Motor neuron (in vitro differentiated cells): ENCODE measurements at regions not wholly inside any gene's neighbourhood (a gene's known extent, or its start where the extent isn't known, plus 50 kb on each side); places are given as distances from the start of the nearest gene placed in this dataset.

Experiments used
- ATAC-seq, 8 experiments: fragments of 200-7000 bp; cut with Tn5 transposase; replicated peaks in 6 of 8; 2 replicates each; pipeline ENCODE4 v1.8.0; 2021; ENCODE audit warnings: mild to moderate bottlenecking in 8 of 8, moderate library complexity in 8 of 8
- H3K27ac ChIP-seq, 2 donors: fragments of 250-450 bp; sonication (Bioruptor Pico); 2 replicates each; pipeline ENCODE4 v1.9.0; 2021; ENCODE audit warnings: antibody characterized with exemption in 2 of 2, mild to moderate bottlenecking in 2 of 2, moderate library complexity in 1 of 2
- H3K4me1 ChIP-seq, 2 donors: fragments of 250-450 bp; sonication (Bioruptor Pico); replicated peaks in 1 of 2; 2 replicates each; pipeline ENCODE4 v1.6.1; 2021; ENCODE audit warnings: antibody characterized with exemption in 2 of 2, mild to moderate bottlenecking in 2 of 2, moderate library complexity in 1 of 2
- H3K4me3 ChIP-seq, 5 donors: fragments of 250-450 bp; sonication (Bioruptor Pico); 2 replicates each; pipeline ENCODE4 v1.9.0; 2021; ENCODE audit warnings: antibody characterized with exemption in 5 of 5, mild to moderate bottlenecking in 5 of 5, moderate library complexity in 4 of 5
- WGBS, 10 experiments: fragments of 450-650 bp; shearing (Covaris generic); methylation state at CpG; one replicate each; pipeline ENCODE4 v1.0.0; 2022; 5-methylcytosine and 5-hydroxymethylcytosine counted together
- in situ Hi-C, 9 experiments: fragments of 400-800 bp; cut with MboI; loops; one replicate each; pipeline ENCODE4 v1.15.0; 2021; ENCODE audit warnings: low sequenced_read_pairs in 9 of 9, low pct_unique_long_range_greater_than_20kb in 2 of 9; ENCODE audit not compliant: unreplicated experiment in 9 of 9

GRCh38 chr2:8054070-8054469 lies 627.8 kb upstream of the ID2 start:
- no peak for ATAC-seq
- Histone ChIP-seq H3K27ac (no peak overlapping the region), H3K4me1 (no peaks in the 10 kb centered on the region), H3K4me3 (no peak overlapping the region)
- in situ Hi-C loops = no loop called here
- 33 to 100% (median 73%) methylated on average over 1 to 6 of the region's 6 CpGs for WGBS, 10 experiments

DNA sequence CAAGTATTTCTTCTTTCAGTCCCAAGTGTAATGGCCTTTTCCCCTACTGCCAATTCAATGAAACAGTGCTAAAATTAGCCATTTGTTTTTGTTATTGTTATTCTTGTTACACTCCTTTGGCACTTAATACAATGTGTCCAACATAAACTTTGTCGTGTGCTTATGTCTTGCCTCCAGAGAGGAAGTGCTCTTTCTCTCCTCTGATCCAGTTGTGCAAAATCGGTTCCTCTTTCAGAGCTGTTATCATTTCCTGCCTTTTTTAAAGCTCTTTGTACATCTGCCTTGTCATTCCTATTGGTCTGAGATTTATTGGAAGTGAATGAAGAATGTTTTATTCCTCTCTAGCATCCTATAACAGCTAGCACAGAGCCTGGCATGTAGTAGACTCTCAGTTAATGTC lies 623.2 kb upstream of the ID2 start:
- Histone ChIP-seq H3K27ac (no peak overlapping the region), H3K4me3 (no peak overlapping the region), H3K4me1 (no peaks in the 10 kb centered on the region)
- ATAC-seq = no peak
- 0 to 100% (median 88%) methylated on average over 1 to 2 of the region's 2 CpGs; no CpG with 5 or more reads in 3 of the 10 experiments for WGBS, 10 experiments
- in situ Hi-C loops = no loop called here

GRCh38 chr2:8059255-8059654 lies 622.6 kb upstream of the ID2 start:
- Histone ChIP-seq H3K27ac (no peak overlapping the region), H3K4me1 (no peaks in the 10 kb centered on the region), H3K4me3 (no peak overlapping the region)
- WGBS, 10 experiments = 43 to 86% (median 79%) methylated on average over 1 to 3 of the region's 3 CpGs; no CpG with 5 or more reads in 4 of the 10 experiments
- in situ Hi-C loops = no loop called here
- ATAC-seq = no peak

DNA sequence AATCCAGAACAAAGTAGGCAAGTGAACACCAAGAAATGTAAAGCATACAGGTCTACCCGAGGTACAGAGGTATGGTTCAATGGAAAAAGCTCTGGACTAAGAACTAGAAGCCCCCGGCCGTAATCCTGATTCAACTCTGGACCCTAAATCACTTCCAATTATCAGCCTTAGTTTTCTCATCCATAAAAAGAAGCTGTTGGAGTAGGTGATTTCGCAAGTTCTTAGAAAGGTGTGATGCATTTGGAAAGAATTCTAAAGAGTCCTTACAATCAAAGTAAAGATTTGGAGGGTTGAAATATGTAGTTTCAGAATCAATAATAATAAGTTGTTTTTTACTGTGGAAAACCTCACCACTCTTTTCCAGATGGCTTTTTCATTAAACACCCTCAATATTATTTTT lies 622.1 kb upstream of the ID2 start:
- in situ Hi-C loops = no loop called here
- H3K4me1 ChIP-seq = no peaks in the 10 kb centered on the region
- H3K27ac ChIP-seq = no peak overlapping the region
- H3K4me3 ChIP-seq = no peak overlapping the region
- 39 to 100% (median 71%) methylated on average over 1 to 4 of the region's 4 CpGs; no CpG with 5 or more reads in 1 of the 10 experiments for WGBS, 10 experiments
- no peak for ATAC-seq

GRCh38 chr2:8061219-8061618 lies 620.6 kb upstream of the ID2 start:
- WGBS, 10 experiments = 76 to 100% (median 90%) methylated on average over 1 to 9 of the region's 9 CpGs
- H3K27ac ChIP-seq = no peak overlapping the region

DNA sequence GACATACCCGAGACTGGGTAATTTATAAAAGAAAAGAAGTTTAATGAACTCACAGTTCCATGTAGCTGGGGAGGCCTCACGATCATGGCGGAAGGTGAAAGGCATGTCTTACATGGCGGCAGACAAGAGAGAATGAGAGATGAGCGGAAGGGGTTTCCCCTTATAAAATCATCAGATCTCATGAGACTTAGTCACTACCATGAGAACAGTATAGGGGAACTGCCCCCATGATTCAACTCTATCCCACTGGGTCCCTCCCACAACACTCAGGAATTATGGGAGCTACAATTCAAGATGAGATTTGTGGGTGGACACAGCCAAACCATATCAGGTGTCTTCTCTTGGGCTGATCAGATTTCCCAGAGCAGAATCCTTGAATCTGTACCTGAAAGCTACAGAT lies 617.3 kb upstream of the ID2 start:
- WGBS, 10 experiments = 56 to 100% (median 92%) methylated on average over 1 to 5 of the region's 5 CpGs; no CpG with 5 or more reads in 2 of the 10 experiments
- no peak for ATAC-seq
- no peak overlapping the region for H3K4me3 ChIP-seq
- no peak overlapping the region for H3K27ac ChIP-seq
- in situ Hi-C loops = no loop called here
- H3K4me1 ChIP-seq = peaks cover 0 to 2% of the 10 kb centered on the region in 2 donors

More at GRCh38 chr2:8061219-8061618, 620.6 kb upstream of the ID2 start:
- no peak overlapping the region for H3K4me3 ChIP-seq
- in situ Hi-C loops = no loop called here
- no peaks in the 10 kb centered on the region for H3K4me1 ChIP-seq
- ATAC-seq = no peak

GRCh38 chr2:8065191-8065590 lies 616.7 kb upstream of the ID2 start:
- in situ Hi-C loops = no loop called here
- peaks cover 0 to 2% of the 10 kb centered on the region in 2 donors for H3K4me1 ChIP-seq
- H3K4me3 ChIP-seq = no peak overlapping the region
- no peak overlapping the region for H3K27ac ChIP-seq
- ATAC-seq = no peak
- 40 to 100% (median 75%) methylated on average over 1 of the region's 1 CpG; no CpG with 5 or more reads in 4 of the 10 experiments for WGBS, 10 experiments

DNA sequence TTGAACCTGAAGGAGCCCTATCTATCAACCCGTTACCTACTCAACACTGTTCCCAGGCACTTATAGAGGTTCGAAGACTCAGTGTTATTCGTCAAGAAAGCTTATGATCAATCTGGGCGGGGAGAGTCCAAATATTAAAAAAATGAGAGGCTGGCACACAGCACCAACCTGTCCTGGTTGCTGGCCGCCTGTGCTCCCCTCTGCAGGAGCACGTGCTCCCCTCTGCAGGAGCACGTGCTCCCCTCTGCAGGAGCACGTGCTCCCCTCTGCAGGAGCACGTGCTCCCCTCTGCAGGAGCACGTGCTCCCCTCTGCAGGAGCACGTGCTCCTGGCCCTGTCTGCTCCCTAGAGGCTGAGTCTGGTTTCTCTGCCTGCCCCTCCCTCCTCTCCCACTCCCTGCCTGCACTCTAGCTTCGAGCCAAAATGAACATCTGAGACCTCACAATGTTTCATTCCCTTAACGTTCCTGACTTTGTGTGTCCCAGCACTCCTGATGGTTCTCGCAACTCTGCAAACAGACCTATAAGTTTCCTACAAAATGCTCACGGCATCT lies 614.0 kb upstream of the ID2 start:
- in situ Hi-C loops = no loop called here
- H3K4me1 ChIP-seq = peaks cover 0 to 2% of the 10 kb centered on the region in 2 donors
- no peak for ATAC-seq
- 77 to 100% (median 92%) methylated on average over 2 to 4 of the region's 15 CpGs; no CpG with 5 or more reads in 4 of the 10 experiments for WGBS, 10 experiments
- H3K27ac ChIP-seq = no peak overlapping the region
- H3K4me3 ChIP-seq = no peak overlapping the region

DNA sequence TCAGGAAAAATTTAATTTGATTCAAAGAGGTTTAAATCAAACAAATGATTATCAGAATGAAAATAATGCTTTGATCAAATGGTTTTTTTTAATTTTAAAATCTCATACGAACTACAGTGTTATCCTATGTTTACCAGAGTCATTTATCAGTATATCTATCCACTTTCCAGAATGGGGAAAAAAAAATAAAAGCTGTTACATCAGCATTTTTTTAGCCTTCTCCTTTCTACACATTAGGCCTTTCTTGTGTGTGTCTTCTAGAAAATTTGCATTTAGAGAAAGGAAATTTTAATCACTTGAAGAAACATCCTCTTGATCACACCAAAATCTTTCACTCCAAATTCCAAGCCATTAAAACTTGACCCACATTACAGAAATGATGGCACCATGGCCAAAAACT lies 608.9 kb upstream of the ID2 start:
- in situ Hi-C loops = no loop called here
- Histone ChIP-seq H3K27ac (no peak overlapping the region), H3K4me3 (no peak overlapping the region), H3K4me1 (peaks cover 0 to 2% of the 10 kb centered on the region in 2 donors)
- no peak for ATAC-seq
- WGBS, 10 experiments = 7 to 100% (median 43%) methylated on average over 1 of the region's 1 CpG; no CpG with 5 or more reads in 1 of the 10 experiments

DNA sequence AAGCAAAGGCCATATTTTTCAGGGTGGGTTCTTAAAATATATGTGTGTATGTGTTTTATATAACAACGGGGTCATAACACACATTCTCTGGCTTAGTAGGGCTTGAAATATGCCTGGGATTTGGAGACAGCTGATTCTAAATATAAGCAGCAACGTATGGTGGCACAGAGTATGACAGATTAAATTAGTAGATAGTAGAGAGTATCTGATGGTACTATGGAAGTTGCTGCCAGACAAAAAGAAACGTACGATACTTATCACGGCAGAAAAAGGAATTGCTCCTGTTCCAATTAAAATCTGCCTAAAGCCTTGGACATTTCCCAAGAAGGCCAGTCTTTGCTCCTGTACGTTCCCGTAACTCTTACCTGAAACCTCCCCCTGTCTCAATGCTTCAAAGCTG lies 607.9 kb upstream of the ID2 start:
- ATAC-seq = no peak
- in situ Hi-C loops = no loop called here
- 70 to 100% (median 93%) methylated on average over 2 to 7 of the region's 7 CpGs; no CpG with 5 or more reads in 1 of the 10 experiments for WGBS, 10 experiments
- Histone ChIP-seq H3K4me3 (no peak overlapping the region), H3K27ac (no peak overlapping the region), H3K4me1 (no peaks in the 10 kb centered on the region)

GRCh38 chr2:8076448-8077342 lies 605.2 kb upstream of the ID2 start:
- no peaks in the 10 kb centered on the region for H3K4me1 ChIP-seq
- H3K27ac ChIP-seq = no peak overlapping the region
- H3K4me3 ChIP-seq = no peak overlapping the region
- no peak for ATAC-seq
- WGBS, 10 experiments = 58 to 100% (median 74%) methylated on average over 1 to 6 of the region's 6 CpGs; no CpG with 5 or more reads in 1 of the 10 experiments
- in situ Hi-C loops = no loop called here

- Histone ChIP-seq H3K27ac (no peak overlapping the region), H3K4me3 (no peak overlapping the region), H3K4me1 (peaks cover 0 to 7% of the 10 kb centered on the region in 2 donors)
- no peak for ATAC-seq
- in situ Hi-C loops = no loop called here
- WGBS, 10 experiments = 0 to 100% (median 83%) methylated on average over 1 to 2 of the region's 2 CpGs; no CpG with 5 or more reads in 1 of the 10 experiments
These were observed 603.2 kb upstream of the ID2 start for GRCh38 chr2:8078705-8079104.

- peaks cover 0 to 7% of the 10 kb centered on the region in 2 donors for H3K4me1 ChIP-seq
- no peak overlapping the region for H3K27ac ChIP-seq
- in situ Hi-C loops = no loop called here
- no peak overlapping the region for H3K4me3 ChIP-seq
- ATAC-seq = no peak
These were observed 601.8 kb upstream of the ID2 start for GRCh38 chr2:8080063-8080462.
